ENCODE measurements at regions not wholly inside any gene's neighbourhood (a gene's known extent, or its start where the extent isn't known, plus 50 kb on each side); places are given as distances from the start of the nearest gene placed in this dataset.

DNA sequence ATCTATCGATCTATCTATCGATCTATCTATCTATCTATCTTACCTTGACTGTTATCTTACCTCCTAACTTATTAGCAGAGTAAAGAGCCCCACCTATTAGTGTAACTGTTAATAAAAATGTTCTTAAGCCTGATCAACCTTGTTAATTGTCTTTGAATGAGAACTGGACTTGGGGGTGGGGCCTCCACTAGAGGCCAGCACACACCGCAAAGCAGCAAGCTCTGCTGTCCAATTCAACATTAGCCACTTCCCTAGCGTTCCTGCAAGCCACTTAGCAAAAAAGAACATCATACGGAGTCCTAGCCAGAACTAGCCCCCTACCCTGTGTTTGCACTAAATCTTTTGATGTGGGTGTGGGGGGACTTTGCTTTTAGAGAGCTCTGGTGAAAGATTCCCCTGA is 515.8 kb downstream of the KDM4C start:
- no peak overlapping the region for H3K27ac ChIP-seq
- TF ChIP-seq, protein P1, sequence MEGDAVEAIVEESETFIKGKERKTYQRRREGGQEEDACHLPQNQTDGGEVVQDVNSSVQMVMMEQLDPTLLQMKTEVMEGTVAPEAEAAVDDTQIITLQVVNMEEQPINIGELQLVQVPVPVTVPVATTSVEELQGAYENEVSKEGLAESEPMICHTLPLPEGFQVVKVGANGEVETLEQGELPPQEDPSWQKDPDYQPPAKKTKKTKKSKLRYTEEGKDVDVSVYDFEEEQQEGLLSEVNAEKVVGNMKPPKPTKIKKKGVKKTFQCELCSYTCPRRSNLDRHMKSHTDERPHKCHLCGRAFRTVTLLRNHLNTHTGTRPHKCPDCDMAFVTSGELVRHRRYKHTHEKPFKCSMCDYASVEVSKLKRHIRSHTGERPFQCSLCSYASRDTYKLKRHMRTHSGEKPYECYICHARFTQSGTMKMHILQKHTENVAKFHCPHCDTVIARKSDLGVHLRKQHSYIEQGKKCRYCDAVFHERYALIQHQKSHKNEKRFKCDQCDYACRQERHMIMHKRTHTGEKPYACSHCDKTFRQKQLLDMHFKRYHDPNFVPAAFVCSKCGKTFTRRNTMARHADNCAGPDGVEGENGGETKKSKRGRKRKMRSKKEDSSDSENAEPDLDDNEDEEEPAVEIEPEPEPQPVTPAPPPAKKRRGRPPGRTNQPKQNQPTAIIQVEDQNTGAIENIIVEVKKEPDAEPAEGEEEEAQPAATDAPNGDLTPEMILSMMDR (IDR thresholded peaks at IDR 0.05): peak; percentile 40
- no peak for DNase-seq (ENCODE audit: low spot score)

DNA sequence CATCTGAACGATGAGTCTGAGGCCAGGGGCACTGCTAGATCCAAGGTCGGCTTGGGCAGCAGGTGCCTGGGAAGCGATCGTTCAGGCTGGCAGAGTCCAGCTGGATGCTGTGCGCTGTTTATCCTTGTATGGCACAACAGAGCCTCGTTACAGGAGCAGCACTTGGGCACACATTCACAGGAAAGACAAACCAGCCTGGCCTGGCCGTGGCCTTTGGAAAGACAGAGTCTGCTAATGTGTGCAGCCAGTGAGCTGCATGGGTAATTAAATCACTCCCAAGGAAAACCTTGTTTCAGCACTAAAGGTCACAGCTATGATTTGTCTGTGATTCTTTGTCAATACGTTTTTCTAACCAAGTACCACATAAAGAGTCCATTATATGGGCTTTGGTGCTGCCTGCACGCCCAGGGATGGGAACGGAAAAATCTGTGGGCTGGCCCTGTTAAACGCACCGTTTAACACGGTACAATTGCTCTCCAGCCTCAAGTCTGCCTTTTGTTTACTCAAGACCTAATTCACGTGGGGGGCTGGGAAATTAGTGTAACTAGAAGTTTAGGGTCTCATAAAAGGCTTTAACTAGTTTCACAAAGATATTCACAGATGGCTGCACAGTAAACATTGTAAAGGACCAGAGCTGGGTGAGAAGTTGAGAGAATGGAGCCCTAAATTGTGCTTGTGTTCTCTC is 509.3 kb downstream of the KDM4C start:
- TF ChIP-seq, protein P1 (IDR thresholded peaks at IDR 0.05): no peak
- no peak for DNase-seq (ENCODE audit: low spot score)
- Histone ChIP-seq H3K27ac (no peak overlapping the region), H3K4me3 (no peak overlapping the region)

More for the DNA sequence above, 515.8 kb downstream of the KDM4C start:
- H3K4me3 ChIP-seq: no peak overlapping the region

DNA sequence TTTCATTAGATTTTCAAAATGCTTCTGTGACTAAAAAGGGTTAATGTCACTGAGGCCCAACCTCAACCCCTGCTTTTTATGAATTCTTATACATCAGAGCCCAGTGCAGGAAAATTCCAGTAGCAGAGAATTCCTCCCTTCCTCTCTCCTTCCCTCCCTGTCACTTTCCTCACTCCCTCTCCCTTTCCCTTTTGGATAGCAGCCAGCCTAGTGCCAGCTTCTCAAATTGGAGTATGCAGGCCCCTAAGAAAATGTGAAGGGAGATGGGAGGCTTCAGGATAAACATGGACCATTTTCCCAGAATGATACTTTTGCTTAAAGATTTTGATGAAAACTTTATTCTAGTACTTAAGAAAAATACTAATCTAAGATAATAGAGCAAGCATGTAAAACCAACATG is 507.4 kb downstream of the KDM4C start:
- Histone ChIP-seq H3K4me3 (no peak overlapping the region), H3K27ac (no peak overlapping the region)
- DNase-seq (ENCODE audit: low spot score): no peak
- TF ChIP-seq, protein P1 (IDR thresholded peaks at IDR 0.05): no peak

DNA sequence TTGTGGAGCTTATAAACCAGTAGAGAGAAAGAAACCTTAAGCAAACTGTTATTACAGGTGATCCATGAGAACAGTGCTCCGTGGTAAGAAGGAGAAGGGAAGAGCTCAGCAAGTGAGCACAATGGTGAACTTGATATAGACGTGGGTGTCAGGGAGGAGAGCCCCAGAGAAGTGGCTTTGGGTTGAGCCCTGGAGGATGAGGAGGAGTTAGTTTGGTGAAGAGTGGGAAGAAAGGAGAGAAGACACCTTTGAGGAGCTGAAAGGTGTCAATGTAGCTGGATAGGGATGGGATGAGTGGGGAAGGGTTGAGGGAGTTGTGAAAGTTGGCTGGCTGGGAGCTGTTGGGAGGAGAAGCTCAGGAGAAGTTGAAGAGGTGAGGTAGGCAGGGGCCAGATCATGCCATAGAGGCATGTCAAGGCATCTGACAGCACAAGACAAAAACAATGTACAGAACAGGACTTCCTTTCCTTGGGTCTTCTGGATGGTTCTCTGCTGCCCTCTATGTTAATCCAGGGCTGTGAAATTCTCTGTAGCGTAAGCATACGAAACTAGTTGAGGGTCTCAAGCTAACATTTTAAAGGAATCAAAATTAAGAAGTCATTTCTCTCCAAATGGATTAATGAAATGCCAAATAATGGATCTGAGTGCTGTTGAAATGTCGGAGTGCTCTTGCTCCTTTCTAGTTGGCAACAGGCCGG is 501.9 kb downstream of the KDM4C start:
- no peak for DNase-seq (ENCODE audit: low spot score)
- no peak overlapping the region for H3K27ac ChIP-seq
- H3K4me3 ChIP-seq: no peak overlapping the region
- TF ChIP-seq, protein P1 (IDR thresholded peaks at IDR 0.05): no peak

DNA sequence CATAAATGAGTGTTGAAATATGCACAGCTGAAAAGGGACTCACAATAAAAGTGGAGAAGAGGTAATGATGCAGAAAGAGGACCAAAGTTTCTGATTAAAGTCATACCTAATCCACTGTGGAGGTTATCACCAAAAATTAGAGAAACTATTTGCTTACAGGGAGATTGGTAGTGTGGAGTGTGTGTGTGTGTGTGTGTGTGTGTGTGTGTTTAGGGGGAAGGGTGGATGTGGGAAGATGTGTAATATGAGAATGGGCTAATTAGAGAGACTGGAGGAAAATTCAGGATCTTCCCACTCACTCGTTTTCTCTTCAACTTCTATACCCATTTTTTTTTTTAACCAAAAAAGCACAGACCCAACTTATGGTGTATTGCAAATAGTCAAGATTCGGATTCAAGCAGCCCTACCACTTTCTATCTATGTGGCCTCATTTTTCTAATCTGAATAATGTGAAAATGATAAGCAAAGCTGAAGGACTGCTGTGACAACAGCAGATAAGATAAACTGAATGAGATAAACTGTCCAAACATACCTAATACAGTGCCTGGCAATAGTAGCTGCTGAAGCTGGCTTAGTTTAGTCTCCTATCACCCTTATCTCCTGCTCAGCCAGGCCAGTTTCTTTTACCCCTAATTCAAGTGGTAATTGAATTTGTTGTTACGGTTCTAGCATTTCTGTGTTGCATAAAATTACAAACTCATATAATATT is 501.1 kb downstream of the KDM4C start:
- no peak overlapping the region for H3K4me3 ChIP-seq
- no peak overlapping the region for H3K27ac ChIP-seq
- no peak for DNase-seq (ENCODE audit: low spot score)
- TF ChIP-seq, protein P1 (IDR thresholded peaks at IDR 0.05): no peak

DNA sequence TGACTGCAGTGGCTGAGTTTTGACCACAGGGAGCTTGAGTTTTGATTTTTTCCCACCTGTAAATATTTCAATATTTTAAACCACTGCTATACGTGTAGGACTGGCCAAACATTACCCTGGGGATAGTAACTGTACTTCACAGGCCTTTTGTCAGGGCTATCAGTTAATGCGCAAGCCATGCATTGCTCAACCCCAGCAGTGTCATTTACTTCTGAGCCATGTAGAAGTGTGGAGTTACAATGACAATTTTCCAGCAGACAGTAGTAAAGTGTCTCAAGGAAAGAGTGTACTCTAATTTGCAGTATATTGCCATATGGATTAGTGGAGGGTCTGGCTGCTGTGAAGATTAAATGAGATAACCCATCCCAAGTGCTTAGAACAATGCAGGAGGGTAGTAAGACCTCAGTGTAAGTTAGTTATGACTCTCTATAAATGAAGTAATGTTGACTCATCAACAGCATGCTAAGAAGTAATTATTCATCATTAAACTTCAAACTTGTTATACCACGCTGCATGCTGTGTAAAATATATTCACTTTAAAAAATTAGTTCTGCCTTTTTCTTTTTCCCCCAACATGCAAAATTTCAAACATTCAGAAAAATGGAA is 489.2 kb downstream of the KDM4C start:
- no peak for DNase-seq (ENCODE audit: low spot score)
- no peak overlapping the region for H3K4me3 ChIP-seq
- TF ChIP-seq, protein P1 (IDR thresholded peaks at IDR 0.05): no peak

More for the DNA sequence above, 489.2 kb downstream of the KDM4C start:
- no peak overlapping the region for H3K27ac ChIP-seq

Data from coronary artery (tissue), 2 donors.